ENCODE measurements at regions not wholly inside any gene's neighbourhood (a gene's known extent, or its start where the extent isn't known, plus 50 kb on each side); places are given as distances from the start of the nearest gene placed in this dataset.

DNA sequence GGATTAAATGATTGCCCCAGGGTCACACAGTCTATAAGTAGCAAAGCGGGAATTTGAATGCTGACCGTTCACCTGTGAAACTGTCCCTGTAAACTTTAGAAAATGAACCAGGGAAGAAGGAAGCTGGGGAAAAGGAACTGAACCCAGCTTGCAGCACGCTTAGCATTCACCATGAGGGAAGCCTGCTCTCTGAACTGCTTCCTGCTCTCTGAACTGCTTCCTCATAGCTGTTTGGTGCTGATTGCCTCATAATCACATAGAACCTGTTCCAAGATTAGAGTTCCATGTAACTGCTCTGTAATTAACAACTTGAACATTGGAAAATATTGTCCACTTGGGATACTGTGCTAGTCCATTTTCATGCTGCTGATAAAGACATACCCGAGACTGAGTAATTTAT, 1504.8 kb upstream of the TMEM132C start:
- H3K27ac Mint-ChIP-seq, result no peak overlapping the region
- no peak overlapping the region for H3K4me3 Mint-ChIP-seq
- TF ChIP-seq, protein P1, sequence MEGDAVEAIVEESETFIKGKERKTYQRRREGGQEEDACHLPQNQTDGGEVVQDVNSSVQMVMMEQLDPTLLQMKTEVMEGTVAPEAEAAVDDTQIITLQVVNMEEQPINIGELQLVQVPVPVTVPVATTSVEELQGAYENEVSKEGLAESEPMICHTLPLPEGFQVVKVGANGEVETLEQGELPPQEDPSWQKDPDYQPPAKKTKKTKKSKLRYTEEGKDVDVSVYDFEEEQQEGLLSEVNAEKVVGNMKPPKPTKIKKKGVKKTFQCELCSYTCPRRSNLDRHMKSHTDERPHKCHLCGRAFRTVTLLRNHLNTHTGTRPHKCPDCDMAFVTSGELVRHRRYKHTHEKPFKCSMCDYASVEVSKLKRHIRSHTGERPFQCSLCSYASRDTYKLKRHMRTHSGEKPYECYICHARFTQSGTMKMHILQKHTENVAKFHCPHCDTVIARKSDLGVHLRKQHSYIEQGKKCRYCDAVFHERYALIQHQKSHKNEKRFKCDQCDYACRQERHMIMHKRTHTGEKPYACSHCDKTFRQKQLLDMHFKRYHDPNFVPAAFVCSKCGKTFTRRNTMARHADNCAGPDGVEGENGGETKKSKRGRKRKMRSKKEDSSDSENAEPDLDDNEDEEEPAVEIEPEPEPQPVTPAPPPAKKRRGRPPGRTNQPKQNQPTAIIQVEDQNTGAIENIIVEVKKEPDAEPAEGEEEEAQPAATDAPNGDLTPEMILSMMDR (IDR thresholded peaks at IDR 0.05; ENCODE audit: unreplicated experiment), result no peak
- H3K9me3 Mint-ChIP-seq, result peaks cover 55% of the 10 kb centered on the region
- H3K27me3 Mint-ChIP-seq (ENCODE audit: low read depth), result no peaks in the 10 kb centered on the region
- no peaks in the 10 kb centered on the region for H3K36me3 Mint-ChIP-seq
- DNase-seq (ENCODE audit: low spot score in 2 of 2, unreplicated experiment in 2 of 2), result no peak
- H3K4me1 Mint-ChIP-seq, result no peaks in the 10 kb centered on the region

DNA sequence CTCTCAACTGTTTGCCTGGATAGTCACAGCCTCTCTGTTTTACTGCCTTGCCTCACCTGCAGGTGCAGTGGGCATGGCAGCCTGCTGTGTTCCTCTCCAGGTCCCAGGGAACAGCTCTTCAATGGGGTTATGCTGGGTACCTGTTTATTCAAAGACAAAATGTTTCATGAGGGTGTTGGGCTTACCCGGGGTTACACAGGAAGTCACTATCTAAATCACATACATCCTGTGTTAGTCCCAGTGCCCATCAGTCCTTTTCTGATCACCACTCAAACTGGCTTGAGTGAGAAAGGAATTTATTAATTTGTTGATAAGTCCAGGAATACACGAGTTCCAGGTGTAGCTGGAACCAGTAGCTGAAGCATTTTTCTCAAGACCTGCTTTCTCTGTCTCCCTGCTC, 1503.6 kb upstream of the TMEM132C start:
- DNase-seq (ENCODE audit: low spot score in 2 of 2, unreplicated experiment in 2 of 2), result no peak
- no peak overlapping the region for H3K4me3 Mint-ChIP-seq
- peaks cover 58% of the 10 kb centered on the region for H3K9me3 Mint-ChIP-seq
- H3K36me3 Mint-ChIP-seq, result no peaks in the 10 kb centered on the region
- H3K4me1 Mint-ChIP-seq, result no peaks in the 10 kb centered on the region
- no peaks in the 10 kb centered on the region for H3K27me3 Mint-ChIP-seq (ENCODE audit: low read depth)
- TF ChIP-seq, protein P1 (IDR thresholded peaks at IDR 0.05; ENCODE audit: unreplicated experiment), result no peak
- H3K27ac Mint-ChIP-seq, result no peak overlapping the region

DNA sequence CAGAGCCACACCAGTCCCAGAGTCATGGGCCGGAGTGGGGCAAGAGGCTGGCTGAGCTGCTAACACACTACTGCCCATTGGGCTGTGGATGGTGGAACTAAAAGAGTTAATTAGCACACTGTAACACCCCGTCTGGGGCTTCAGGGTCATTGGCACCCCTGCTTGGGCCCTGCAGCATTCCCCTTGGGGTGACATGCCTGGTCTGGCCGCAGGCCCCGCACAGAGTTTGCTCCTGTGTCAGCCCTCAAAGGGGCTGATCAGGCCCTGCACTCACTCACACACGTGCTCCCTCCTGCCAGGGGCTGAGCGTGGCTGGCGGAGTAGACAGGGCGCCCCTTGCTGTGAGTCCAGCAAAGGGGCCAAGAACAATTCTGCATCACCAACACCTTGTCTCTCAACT, 1499.6 kb upstream of the TMEM132C start:
- TF ChIP-seq, protein P1 (IDR thresholded peaks at IDR 0.05; ENCODE audit: unreplicated experiment), result no peak
- Mint-ChIP-seq H3K27ac (no peak overlapping the region), H3K4me3 (no peak overlapping the region), H3K9me3 (peaks cover 58% of the 10 kb centered on the region), H3K36me3 (no peaks in the 10 kb centered on the region), H3K4me1 (no peaks in the 10 kb centered on the region), H3K27me3 (ENCODE audit: low read depth) (no peaks in the 10 kb centered on the region)
- DNase-seq (ENCODE audit: low spot score in 2 of 2, unreplicated experiment in 2 of 2), result no peak

DNA sequence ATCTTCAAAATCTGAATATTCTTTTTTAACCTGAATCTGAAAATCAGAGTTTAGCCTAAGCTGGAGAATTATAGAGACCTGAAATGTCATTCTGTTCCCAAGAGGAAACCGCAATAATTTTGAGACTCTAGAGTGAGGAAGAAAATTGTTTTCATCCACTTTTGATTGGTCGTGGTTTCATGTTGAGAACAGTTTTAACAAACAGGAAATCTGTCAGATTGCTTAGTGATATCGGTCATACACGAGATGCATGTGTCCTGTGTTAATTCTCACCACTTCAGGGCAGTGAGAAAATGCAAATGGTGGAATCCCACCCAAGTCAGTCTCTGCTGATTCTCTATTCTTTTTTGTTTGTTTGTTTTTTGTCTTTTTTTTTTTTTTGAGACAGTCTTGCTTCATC, 1498.5 kb upstream of the TMEM132C start:
- Mint-ChIP-seq H3K4me1 (no peaks in the 10 kb centered on the region), H3K4me3 (no peak overlapping the region), H3K27ac (no peak overlapping the region), H3K27me3 (ENCODE audit: low read depth) (no peaks in the 10 kb centered on the region), H3K9me3 (peaks cover 58% of the 10 kb centered on the region), H3K36me3 (no peaks in the 10 kb centered on the region)
- DNase-seq (ENCODE audit: low spot score in 2 of 2, unreplicated experiment in 2 of 2), result no peak
- TF ChIP-seq, protein P1 (IDR thresholded peaks at IDR 0.05; ENCODE audit: unreplicated experiment), result no peak

DNA sequence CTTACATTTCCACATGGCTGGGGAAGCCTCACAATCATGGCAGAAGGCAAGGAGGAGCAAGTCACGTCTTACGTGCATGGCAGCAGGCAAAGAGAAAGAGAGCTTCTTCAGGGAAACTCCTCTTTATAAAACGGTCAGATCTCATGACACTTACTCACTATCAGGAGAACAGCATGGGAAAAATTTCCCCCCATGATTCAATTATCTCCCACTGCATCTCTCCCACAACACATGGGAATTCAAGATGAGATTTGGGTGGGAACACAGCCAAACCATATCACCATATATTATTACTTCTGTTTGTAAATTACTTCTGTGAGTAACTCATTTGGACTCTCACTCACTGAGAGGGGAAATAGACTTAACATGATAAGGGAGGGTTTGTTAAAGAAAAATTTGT, 1496.8 kb upstream of the TMEM132C start:
- no peaks in the 10 kb centered on the region for H3K36me3 Mint-ChIP-seq

More for the DNA sequence above, 1496.8 kb upstream of the TMEM132C start:
- H3K27me3 Mint-ChIP-seq (ENCODE audit: low read depth), result no peaks in the 10 kb centered on the region
- DNase-seq (ENCODE audit: low spot score in 2 of 2, unreplicated experiment in 2 of 2), result no peak
- H3K4me1 Mint-ChIP-seq, result no peaks in the 10 kb centered on the region
- no peak overlapping the region for H3K27ac Mint-ChIP-seq
- peaks cover 57% of the 10 kb centered on the region for H3K9me3 Mint-ChIP-seq
- TF ChIP-seq, protein P1 (IDR thresholded peaks at IDR 0.05; ENCODE audit: unreplicated experiment), result no peak
- H3K4me3 Mint-ChIP-seq, result no peak overlapping the region

Measured in mesothelial cell of epicardium (in vitro differentiated cells).